ENCODE measurements at regions not wholly inside any gene's neighbourhood (a gene's known extent, or its start where the extent isn't known, plus 50 kb on each side); places are given as distances from the start of the nearest gene placed in this dataset.
"Not testable (repeated sequence)": the region's sequence is repeated elsewhere in the genome, so short reads cannot be mapped to it uniquely, and the experiment has no call there.

GRCh38 chr5:136444099-136444498 is 78.8 kb upstream of the TRPC7 start:
- not testable (repeated sequence) for TF ChIP-seq POLR2A, POLR2AphosphoS5, SPI1, TAF1 (IDR thresholded peaks at IDR 0.05; ENCODE audit: low read depth, low read length)

Measured in GM12891 (cell line).